Fibroblast of villous mesenchyme (primary cell): ENCODE measurements at regions not wholly inside any gene's neighbourhood (a gene's known extent, or its start where the extent isn't known, plus 50 kb on each side); places are given as distances from the start of the nearest gene placed in this dataset.

Experiments used
- DNase-seq: peaks from one replicate; pipeline ENCODE4 v3.0.0-alpha.2; 2010; ENCODE audit warnings: low read depth
- H3K4me3 ChIP-seq: 2 replicates; pipeline ENCODE4 v1.5.1; 2011; ENCODE audit warnings: low read depth, mild to moderate bottlenecking, low read length
- CTCF ChIP-seq: IDR thresholded peaks from 2 replicates; pipeline ENCODE4 v1.5.1; 2012; ENCODE audit warnings: low read depth, mild to moderate bottlenecking, low read length; ENCODE audit not compliant: insufficient read depth

- no peak for DNase-seq
- no peak for TF ChIP-seq CTCF
- no peak overlapping the region for H3K4me3 ChIP-seq
Measured at GRCh38 chr9:8232726-8233125, 433.1 kb upstream of the DMAC1 start.

GRCh38 chr9:8229226-8229625 is 429.6 kb upstream of the DMAC1 start:
- no peak overlapping the region for H3K4me3 ChIP-seq
- peak; percentile 28 for DNase-seq
- no peak for TF ChIP-seq CTCF

- TF ChIP-seq CTCF = no peak
- H3K4me3 ChIP-seq = no peak overlapping the region
- peak; percentile 73 for DNase-seq
Measured at GRCh38 chr9:8224381-8224801, 424.8 kb upstream of the DMAC1 start.

- no peak for TF ChIP-seq CTCF
- no peak for DNase-seq
- no peak overlapping the region for H3K4me3 ChIP-seq
Measured at GRCh38 chr9:8223861-8224260, 424.3 kb upstream of the DMAC1 start.

- TF ChIP-seq CTCF = no peak
- no peak for DNase-seq
- no peak overlapping the region for H3K4me3 ChIP-seq
Measured at GRCh38 chr9:8221462-8221861, 421.9 kb upstream of the DMAC1 start.

GRCh38 chr9:8208465-8208864 is 408.9 kb upstream of the DMAC1 start:
- no peak for TF ChIP-seq CTCF
- peak; percentile 58 for DNase-seq
- H3K4me3 ChIP-seq = no peak overlapping the region

- no peak overlapping the region for H3K4me3 ChIP-seq
- DNase-seq = no peak
- TF ChIP-seq CTCF = no peak
Measured at GRCh38 chr9:8207596-8207995, 408.0 kb upstream of the DMAC1 start.
